Keratinocyte (primary cell): ENCODE measurements at regions not wholly inside any gene's neighbourhood (a gene's known extent, or its start where the extent isn't known, plus 50 kb on each side); places are given as distances from the start of the nearest gene placed in this dataset.

Experiments used
- CTCF ChIP-seq, 3 experiments: IDR thresholded peaks in 1 of 3; conservative IDR thresholded peaks in 1 of 3; optimal IDR thresholded peaks in 1 of 3; 2 replicates in 2 of 3; 3 replicates in 1 of 3; pipeline versions ENCODE3 to v1.5.1; 2011; ENCODE audit warnings: low read length in 3 of 3, mild to moderate bottlenecking in 3 of 3, moderate library complexity in 2 of 3, control low read depth in 1 of 3, inconsistent platforms in 1 of 3; ENCODE audit not compliant: insufficient read depth in 2 of 3; ENCODE audit errors: extremely low read depth in 1 of 3
- EZH2 ChIP-seq: IDR thresholded peaks from one replicate; pipeline ENCODE4 v1.6.1; 2012; ENCODE audit warnings: inconsistent platforms, mild to moderate bottlenecking, low read length, moderate library complexity

- TF ChIP-seq CTCF (optimal IDR thresholded peaks at IDR 0.05 in 1 of 3, IDR thresholded peaks at IDR 0.05 in 1 of 3, conservative IDR thresholded peaks at IDR 0.05 in 1 of 3; ENCODE audit: extremely low read depth in 1 of 3, insufficient read depth in 2 of 3, low read length in 3 of 3) = no peak
- TF ChIP-seq EZH2 = no peak
Measured at GRCh38 chr3:187811585-187812250, 66.5 kb upstream of the BCL6 start.
